Thyroid gland (tissue), 4 donors: ENCODE measurements at regions not wholly inside any gene's neighbourhood (a gene's known extent, or its start where the extent isn't known, plus 50 kb on each side); places are given as distances from the start of the nearest gene placed in this dataset.

ENCODE experiments used
- POLR2A ChIP-seq, 2 donors: fragments of 450-650 bp; IDR thresholded peaks; one replicate each; pipeline ENCODE4 v1.6.1; 2017; ENCODE audit warnings: antibody characterized with exemption in 2 of 2, mild to moderate bottlenecking in 2 of 2, moderate library complexity in 1 of 2
- TF ChIP-seq, protein P1 (sequence below), 6 experiments: fragments of 200-600 bp in 3 of 6; fragments of 450-650 bp in 3 of 6; sonication (generic) in 3 of 6; IDR thresholded peaks; one replicate each; pipeline ENCODE4 v1.5.1; 2016 to 2019; ENCODE audit warnings: antibody characterized with exemption in 6 of 6, mild to moderate bottlenecking in 2 of 6, inconsistent platforms in 1 of 6, moderate library complexity in 1 of 6

- TF ChIP-seq, protein P1, sequence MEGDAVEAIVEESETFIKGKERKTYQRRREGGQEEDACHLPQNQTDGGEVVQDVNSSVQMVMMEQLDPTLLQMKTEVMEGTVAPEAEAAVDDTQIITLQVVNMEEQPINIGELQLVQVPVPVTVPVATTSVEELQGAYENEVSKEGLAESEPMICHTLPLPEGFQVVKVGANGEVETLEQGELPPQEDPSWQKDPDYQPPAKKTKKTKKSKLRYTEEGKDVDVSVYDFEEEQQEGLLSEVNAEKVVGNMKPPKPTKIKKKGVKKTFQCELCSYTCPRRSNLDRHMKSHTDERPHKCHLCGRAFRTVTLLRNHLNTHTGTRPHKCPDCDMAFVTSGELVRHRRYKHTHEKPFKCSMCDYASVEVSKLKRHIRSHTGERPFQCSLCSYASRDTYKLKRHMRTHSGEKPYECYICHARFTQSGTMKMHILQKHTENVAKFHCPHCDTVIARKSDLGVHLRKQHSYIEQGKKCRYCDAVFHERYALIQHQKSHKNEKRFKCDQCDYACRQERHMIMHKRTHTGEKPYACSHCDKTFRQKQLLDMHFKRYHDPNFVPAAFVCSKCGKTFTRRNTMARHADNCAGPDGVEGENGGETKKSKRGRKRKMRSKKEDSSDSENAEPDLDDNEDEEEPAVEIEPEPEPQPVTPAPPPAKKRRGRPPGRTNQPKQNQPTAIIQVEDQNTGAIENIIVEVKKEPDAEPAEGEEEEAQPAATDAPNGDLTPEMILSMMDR (IDR thresholded peaks at IDR 0.05), result no peak
- no peak for TF ChIP-seq POLR2A (IDR thresholded peaks at IDR 0.05)
These were observed 288.7 kb upstream of the INTU start for GRCh38 chr4:127344071-127344470.
